Panc1 (cell line): ENCODE measurements at regions not wholly inside any gene's neighbourhood (a gene's known extent, or its start where the extent isn't known, plus 50 kb on each side); places are given as distances from the start of the nearest gene placed in this dataset.

ENCODE experiments used
- ATAC-seq: fragments of 200-7000 bp; cut with Tn5 transposase; 2 replicates; pipeline ENCODE4 v1.9.1; 2020; ENCODE audit warnings: mild to moderate bottlenecking, moderate library complexity
- BruUV-seq: library from RNA; stranded (reverse); fragments of 400-500 nt; replicated peaks from 2 replicates; lab custom pipeline; 2021; lab: Mats Ljungman, UMichigan
- CTCF ChIA-PET: fragments of 300-600 bp; sonication (Branson Sonifier 250); formaldehyde crosslinking; loops from one replicate; lab custom pipeline; 2022; ENCODE audit warnings: antibody characterized with exemption; lab: Charles Lee
- POLR2A ChIA-PET: fragments of 300-600 bp; sonication (Branson Sonifier 250); formaldehyde crosslinking; loops from one replicate; lab custom pipeline; 2022; ENCODE audit warnings: antibody characterized with exemption; lab: Charles Lee
- DNase-seq: peaks from one replicate; pipeline ENCODE4 v3.0.0-alpha.2; 2010; ENCODE audit warnings: low read depth, low spot score
- H3K27ac ChIP-seq: 2 replicates; pipeline ENCODE4 v1.5.1; 2011; ENCODE audit warnings: mild to moderate bottlenecking, low read length, inconsistent platforms
- H3K27me3 ChIP-seq: fragments of 200-500 bp; sonication (Bioruptor generic); 2 replicates; pipeline ENCODE4 v1.6.0; 2014; ENCODE audit warnings: low read length, inconsistent platforms; ENCODE audit not compliant: control insufficient read depth, insufficient read depth
- H3K36me3 ChIP-seq: fragments of 200-500 bp; sonication (Bioruptor generic); 2 replicates; pipeline ENCODE4 v1.5.1; 2014; ENCODE audit warnings: inconsistent platforms, mild to moderate bottlenecking, low read length, moderate library complexity; ENCODE audit not compliant: control insufficient read depth, insufficient read depth
- H3K4me1 ChIP-seq: 2 replicates; pipeline ENCODE4 v1.5.1; 2011; ENCODE audit warnings: inconsistent platforms, mild to moderate bottlenecking, low read length, moderate library complexity; ENCODE audit not compliant: control insufficient read depth, insufficient read depth
- H3K4me3 ChIP-seq, 2 experiments: 2 replicates each; pipeline ENCODE4 v1.5.1; 2011 to 2012; ENCODE audit warnings: low read depth in 2 of 2, low read length in 2 of 2, mild to moderate bottlenecking in 2 of 2, inconsistent platforms in 1 of 2, moderate library complexity in 1 of 2
- H3K9me3 ChIP-seq: fragments of 200-500 bp; sonication (Bioruptor generic); 2 replicates; pipeline ENCODE4 v1.5.1; 2014; ENCODE audit warnings: low read depth, mild to moderate bottlenecking, inconsistent platforms, low read length, moderate library complexity; ENCODE audit not compliant: control insufficient read depth, insufficient read depth
- CTCF ChIP-seq: fragments of 450-650 bp; IDR thresholded peaks from 2 replicates; pipeline ENCODE4 v1.5.1; 2017; ENCODE audit warnings: mild to moderate bottlenecking
- POLR2AphosphoS5 ChIP-seq: IDR thresholded peaks from 2 replicates; pipeline ENCODE4 v1.6.1; 2012; ENCODE audit warnings: mild to moderate bottlenecking, low read depth, low read length, moderate library complexity
- SIN3A ChIP-seq: IDR thresholded peaks from 2 replicates; pipeline ENCODE4 v1.6.1; 2012; ENCODE audit warnings: low read depth, mild to moderate bottlenecking, low read length, moderate library complexity, borderline replicate concordance; ENCODE audit not compliant: insufficient read depth
- TCF7L2 ChIP-seq: IDR thresholded peaks from 2 replicates; pipeline ENCODE4 v1.6.1; 2011; ENCODE audit warnings: mild to moderate bottlenecking, low read depth, low read length, inconsistent platforms
- in situ Hi-C: cut with HindIII; loops from 2 replicates; pipeline ENCODE4 v1.10.0; 2016; ENCODE audit warnings: low sequenced_read_pairs, low pct_unique_long_range_greater_than_20kb
- intact Hi-C: fragments of 100-400 bp; cut with micrococcal nuclease; formaldehyde crosslinking; loops from one replicate; pipeline ENCODE4 v1.10.0; 2022; ENCODE audit not compliant: unreplicated experiment
- TF ChIP-seq, protein P1 (sequence below), 2 experiments: IDR thresholded peaks; 2 replicates each; pipeline ENCODE4 v1.6.1; 2011 to 2012; ENCODE audit warnings: low read depth in 2 of 2, control low read depth in 1 of 2, low read length in 1 of 2, mild to moderate bottlenecking in 1 of 2, moderate library complexity in 1 of 2; ENCODE audit not compliant: insufficient read depth in 1 of 2

- DNase-seq (no peak), ATAC-seq (no peak)
- no TSS peak for BruUV-seq
- Histone ChIP-seq H3K27me3 (no peaks in the 10 kb centered on the region), H3K4me1 (no peaks in the 10 kb centered on the region; the same call in 1 of the 2 replicates), H3K36me3 (no peaks in the 10 kb centered on the region), H3K27ac (no peak overlapping the region), H3K9me3 (no peaks in the 10 kb centered on the region), H3K4me3 (no peak overlapping the region)
- intact Hi-C loops: no loop called here
- POLR2A ChIA-PET: no interaction called here
- in situ Hi-C loops: no loop called here
- CTCF ChIA-PET: no interaction called here
- TF ChIP-seq CTCF (no peak), TCF7L2 (no peak), SIN3A (no peak), POLR2AphosphoS5 (no peak)
- TF ChIP-seq, protein P1, sequence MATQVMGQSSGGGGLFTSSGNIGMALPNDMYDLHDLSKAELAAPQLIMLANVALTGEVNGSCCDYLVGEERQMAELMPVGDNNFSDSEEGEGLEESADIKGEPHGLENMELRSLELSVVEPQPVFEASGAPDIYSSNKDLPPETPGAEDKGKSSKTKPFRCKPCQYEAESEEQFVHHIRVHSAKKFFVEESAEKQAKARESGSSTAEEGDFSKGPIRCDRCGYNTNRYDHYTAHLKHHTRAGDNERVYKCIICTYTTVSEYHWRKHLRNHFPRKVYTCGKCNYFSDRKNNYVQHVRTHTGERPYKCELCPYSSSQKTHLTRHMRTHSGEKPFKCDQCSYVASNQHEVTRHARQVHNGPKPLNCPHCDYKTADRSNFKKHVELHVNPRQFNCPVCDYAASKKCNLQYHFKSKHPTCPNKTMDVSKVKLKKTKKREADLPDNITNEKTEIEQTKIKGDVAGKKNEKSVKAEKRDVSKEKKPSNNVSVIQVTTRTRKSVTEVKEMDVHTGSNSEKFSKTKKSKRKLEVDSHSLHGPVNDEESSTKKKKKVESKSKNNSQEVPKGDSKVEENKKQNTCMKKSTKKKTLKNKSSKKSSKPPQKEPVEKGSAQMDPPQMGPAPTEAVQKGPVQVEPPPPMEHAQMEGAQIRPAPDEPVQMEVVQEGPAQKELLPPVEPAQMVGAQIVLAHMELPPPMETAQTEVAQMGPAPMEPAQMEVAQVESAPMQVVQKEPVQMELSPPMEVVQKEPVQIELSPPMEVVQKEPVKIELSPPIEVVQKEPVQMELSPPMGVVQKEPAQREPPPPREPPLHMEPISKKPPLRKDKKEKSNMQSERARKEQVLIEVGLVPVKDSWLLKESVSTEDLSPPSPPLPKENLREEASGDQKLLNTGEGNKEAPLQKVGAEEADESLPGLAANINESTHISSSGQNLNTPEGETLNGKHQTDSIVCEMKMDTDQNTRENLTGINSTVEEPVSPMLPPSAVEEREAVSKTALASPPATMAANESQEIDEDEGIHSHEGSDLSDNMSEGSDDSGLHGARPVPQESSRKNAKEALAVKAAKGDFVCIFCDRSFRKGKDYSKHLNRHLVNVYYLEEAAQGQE (IDR thresholded peaks at IDR 0.05; ENCODE audit: insufficient read depth in 1 of 2, low read depth in 2 of 2, low read length in 1 of 2): no peak
Observed at GRCh38 chr12:84070292-84070691, 842.3 kb downstream of the SLC6A15 start.

GRCh38 chr12:84069699-84070098, 842.9 kb downstream of the SLC6A15 start:
- Histone ChIP-seq H3K36me3 (no peaks in the 10 kb centered on the region), H3K4me3 (no peak overlapping the region), H3K27ac (no peak overlapping the region), H3K9me3 (no peaks in the 10 kb centered on the region), H3K4me1 (no peaks in the 10 kb centered on the region; the same call in 1 of the 2 replicates), H3K27me3 (no peaks in the 10 kb centered on the region)
- DNase-seq (no peak), ATAC-seq (no peak)
- in situ Hi-C loops: no loop called here
- no TSS peak for BruUV-seq
- CTCF ChIA-PET: no interaction called here
- POLR2A ChIA-PET: no interaction called here
- intact Hi-C loops: no loop called here
- TF ChIP-seq SIN3A (no peak), TCF7L2 (no peak), POLR2AphosphoS5 (no peak), CTCF (no peak)
- TF ChIP-seq, protein P1 (IDR thresholded peaks at IDR 0.05; ENCODE audit: insufficient read depth in 1 of 2, low read depth in 2 of 2, low read length in 1 of 2): no peak
